ENCODE measurements at regions not wholly inside any gene's neighbourhood (a gene's known extent, or its start where the extent isn't known, plus 50 kb on each side); places are given as distances from the start of the nearest gene placed in this dataset.

DNA sequence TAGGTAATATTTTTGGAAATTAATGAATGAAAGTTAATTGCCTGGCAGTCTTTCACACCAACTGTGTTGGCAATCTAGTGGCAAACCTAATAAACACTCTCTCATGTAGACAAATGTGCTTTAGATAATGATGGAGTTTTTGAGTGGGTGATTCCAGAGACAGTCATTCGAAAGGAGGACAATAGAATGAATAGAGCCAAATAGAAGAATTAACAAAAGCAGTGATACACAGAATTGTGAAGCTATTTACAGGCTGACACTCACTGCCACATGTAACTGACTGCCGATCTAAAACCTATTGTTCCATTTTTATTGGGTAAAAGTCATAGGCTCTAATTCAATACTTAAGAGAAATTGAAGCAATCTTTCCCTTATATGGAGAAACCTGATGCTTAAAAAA lies 338.5 kb downstream of the PCDH7 start:
- Histone ChIP-seq H3K9me3 (no peaks in the 10 kb centered on the region), H3K4me1 (replicated peaks) (no peaks in the 10 kb centered on the region), H3K27me3 (replicated peaks; ENCODE audit: insufficient read depth) (no peaks in the 10 kb centered on the region), H3K4me3 (no peak overlapping the region), H3K27ac (no peak overlapping the region), H3K36me3 (no peaks in the 10 kb centered on the region)
- no peak for DNase-seq (ENCODE audit: low spot score)
- WGBS = 47% methylated on average over 2 of the region's 2 CpGs
- intact Hi-C loops (cut with DNase I) = no loop called here
- TF ChIP-seq POLR2A (IDR thresholded peaks at IDR 0.05) (no peak), POLR2AphosphoS5 (IDR thresholded peaks at IDR 0.05) (no peak)
- TF ChIP-seq, protein P1, sequence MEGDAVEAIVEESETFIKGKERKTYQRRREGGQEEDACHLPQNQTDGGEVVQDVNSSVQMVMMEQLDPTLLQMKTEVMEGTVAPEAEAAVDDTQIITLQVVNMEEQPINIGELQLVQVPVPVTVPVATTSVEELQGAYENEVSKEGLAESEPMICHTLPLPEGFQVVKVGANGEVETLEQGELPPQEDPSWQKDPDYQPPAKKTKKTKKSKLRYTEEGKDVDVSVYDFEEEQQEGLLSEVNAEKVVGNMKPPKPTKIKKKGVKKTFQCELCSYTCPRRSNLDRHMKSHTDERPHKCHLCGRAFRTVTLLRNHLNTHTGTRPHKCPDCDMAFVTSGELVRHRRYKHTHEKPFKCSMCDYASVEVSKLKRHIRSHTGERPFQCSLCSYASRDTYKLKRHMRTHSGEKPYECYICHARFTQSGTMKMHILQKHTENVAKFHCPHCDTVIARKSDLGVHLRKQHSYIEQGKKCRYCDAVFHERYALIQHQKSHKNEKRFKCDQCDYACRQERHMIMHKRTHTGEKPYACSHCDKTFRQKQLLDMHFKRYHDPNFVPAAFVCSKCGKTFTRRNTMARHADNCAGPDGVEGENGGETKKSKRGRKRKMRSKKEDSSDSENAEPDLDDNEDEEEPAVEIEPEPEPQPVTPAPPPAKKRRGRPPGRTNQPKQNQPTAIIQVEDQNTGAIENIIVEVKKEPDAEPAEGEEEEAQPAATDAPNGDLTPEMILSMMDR (IDR thresholded peaks at IDR 0.05) = no peak

GRCh38 chr4:31059753-31060522 lies 339.8 kb downstream of the PCDH7 start:
- Histone ChIP-seq H3K4me1 (replicated peaks) (no peaks in the 10 kb centered on the region), H3K4me3 (no peak overlapping the region), H3K36me3 (no peaks in the 10 kb centered on the region), H3K9me3 (no peaks in the 10 kb centered on the region), H3K27ac (no peak overlapping the region), H3K27me3 (replicated peaks; ENCODE audit: insufficient read depth) (no peaks in the 10 kb centered on the region)
- TF ChIP-seq, protein P1 (IDR thresholded peaks at IDR 0.05) = no peak
- TF ChIP-seq POLR2AphosphoS5 (IDR thresholded peaks at IDR 0.05) (no peak), POLR2A (IDR thresholded peaks at IDR 0.05) (no peak)
- intact Hi-C loops (cut with DNase I) = no loop called here
- DNase-seq (ENCODE audit: low spot score) = no peak
- 49% methylated on average over 2 of the region's 2 CpGs for WGBS

DNA sequence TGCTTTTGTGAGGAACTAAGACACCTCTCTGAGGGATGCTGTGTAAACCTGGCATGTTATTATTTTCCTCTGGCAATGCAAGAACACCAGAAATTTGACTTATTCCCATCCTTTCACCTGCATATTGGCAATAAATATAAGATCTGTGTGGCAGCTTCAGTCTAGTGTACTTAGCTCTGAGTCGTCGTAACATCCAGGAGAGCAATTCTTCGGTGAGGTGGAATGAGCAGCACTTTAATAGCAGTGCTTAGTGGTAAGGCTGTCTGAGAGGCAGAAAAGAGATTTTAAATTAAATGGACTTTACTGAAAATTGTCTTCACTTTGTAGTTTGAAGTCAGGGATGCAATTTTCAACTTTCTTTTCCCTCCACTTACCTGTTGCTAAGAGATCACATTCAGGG lies 344.9 kb downstream of the PCDH7 start:
- WGBS = 92% methylated on average over 3 of the region's 3 CpGs
- TF ChIP-seq POLR2AphosphoS5 (IDR thresholded peaks at IDR 0.05) = no peak
- TF ChIP-seq POLR2A (IDR thresholded peaks at IDR 0.05) = no peak
- TF ChIP-seq, protein P1 (IDR thresholded peaks at IDR 0.05) = no peak
- Histone ChIP-seq H3K9me3 (no peaks in the 10 kb centered on the region), H3K4me1 (replicated peaks) (no peaks in the 10 kb centered on the region), H3K27ac (no peak overlapping the region), H3K4me3 (no peak overlapping the region), H3K36me3 (no peaks in the 10 kb centered on the region), H3K27me3 (replicated peaks; ENCODE audit: insufficient read depth) (no peaks in the 10 kb centered on the region)
- intact Hi-C loops (cut with DNase I) = no loop called here
- no peak for DNase-seq (ENCODE audit: low spot score)

DNA sequence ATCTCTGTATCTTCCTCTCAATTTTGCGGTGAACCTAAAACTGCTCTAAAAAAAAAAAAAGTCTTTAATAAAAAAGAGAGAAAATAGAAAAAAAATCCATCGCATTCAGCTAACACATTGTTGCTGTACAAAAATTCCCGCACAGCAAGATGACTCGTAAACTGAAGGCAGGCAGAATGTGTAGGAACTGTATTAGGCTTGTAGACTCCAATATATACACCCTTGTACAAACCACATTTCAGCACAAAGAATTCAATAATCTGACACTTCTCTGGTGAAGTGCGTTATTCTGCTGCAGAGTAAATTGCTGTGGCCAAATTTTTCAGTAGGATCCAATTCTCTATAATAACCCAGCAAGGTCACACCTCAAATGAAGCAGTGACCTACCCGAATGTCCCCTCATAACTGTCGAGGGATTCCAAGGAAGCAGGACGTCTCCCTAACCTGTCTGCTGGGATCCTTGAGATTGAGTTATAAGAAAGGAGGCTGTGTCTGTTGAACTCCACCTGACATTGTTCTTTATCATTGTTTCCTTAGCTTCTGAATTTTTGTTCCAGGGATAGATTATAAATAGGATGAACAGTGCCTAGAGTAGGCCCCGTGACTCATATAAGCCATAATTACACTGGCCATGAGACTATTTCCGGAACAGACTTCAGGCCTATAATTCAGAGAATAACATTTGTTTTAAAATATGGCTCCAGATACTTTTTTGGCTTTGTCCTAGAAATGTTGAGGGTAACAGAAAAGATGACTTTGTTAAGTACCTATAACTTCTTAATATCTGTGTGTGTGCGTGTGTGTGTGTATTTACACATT lies 348.3 kb downstream of the PCDH7 start:
- no peaks in the 10 kb centered on the region for H3K27me3 ChIP-seq (replicated peaks; ENCODE audit: insufficient read depth)
- no peak for DNase-seq (ENCODE audit: low spot score)
- TF ChIP-seq POLR2AphosphoS5 (IDR thresholded peaks at IDR 0.05) = no peak
- no peak for TF ChIP-seq POLR2A (IDR thresholded peaks at IDR 0.05)
- TF ChIP-seq, protein P1 (IDR thresholded peaks at IDR 0.05) = no peak
- H3K4me3 ChIP-seq = no peak overlapping the region
- no peaks in the 10 kb centered on the region for H3K4me1 ChIP-seq (replicated peaks)
- H3K9me3 ChIP-seq = no peaks in the 10 kb centered on the region
- intact Hi-C loops (cut with DNase I) = no loop called here
- WGBS = 92% methylated on average over 11 of the region's 11 CpGs
- no peak overlapping the region for H3K27ac ChIP-seq
- no peaks in the 10 kb centered on the region for H3K36me3 ChIP-seq
